Heart left ventricle (tissue), 13 donors: ENCODE measurements at regions not wholly inside any gene's neighbourhood (a gene's known extent, or its start where the extent isn't known, plus 50 kb on each side); places are given as distances from the start of the nearest gene placed in this dataset.

Experiments
- CTCF ChIP-seq, 12 donors: fragments of 200-600 bp; sonication (generic) in 4 of 12; IDR thresholded peaks; one replicate each; pipeline versions ENCODE4 v1.5.0 to v1.8.0; 2018 to 2022; ENCODE audit warnings: antibody characterized with exemption in 12 of 12, mild to moderate bottlenecking in 5 of 12
- POLR2A ChIP-seq, 2 donors: fragments of 450-650 bp; IDR thresholded peaks; one replicate each; pipeline ENCODE4 v1.6.1; 2017; ENCODE audit warnings: antibody characterized with exemption in 2 of 2, mild to moderate bottlenecking in 2 of 2, moderate library complexity in 2 of 2
- donor health status: ischemic (EF 13 %, LVEDD 7.1; RV severe dilation, severe dysfunction).
- donor health status: DM: no; HTN: yes; CAD: no.
- donor health status: DM: no; HTN: no; CAD: no.
- donor health status: ischemic (EF 25% LVEDD 6.9; RV normal size, moderate dysfunction).
- donor health status: ischemic (EF 25% LVEDD 5.7; RV mildly dilated, moderate dysfunction).
- donor health status: ischemic (EF 35%, LVEDD 5.7; RV mildly dilated, moderate dysfunction).
- donor health status: nonischemic (EF 11% LVEDD 7.7; RV severe dilation, severe dysfunction).
- donor health status: DM: yes; HTN: yes; CAD: no.
- donor health status: PGD.
- donor health status: ischemic (EF 29% LVEDD 5.4; RV normal size, mild dysfunction).
- donor health status: nonischemic (EF 23%, LVEDD 6.1; RV moderate dilation, normal function).

- TF ChIP-seq POLR2A (IDR thresholded peaks at IDR 0.05), result no peak
- no peak for TF ChIP-seq CTCF (IDR thresholded peaks at IDR 0.05)
Observed at GRCh38 chr5:101935086-101935485, 361.0 kb downstream of the SLCO4C1 start.
